ENCODE measurements at regions not wholly inside any gene's neighbourhood (a gene's known extent, or its start where the extent isn't known, plus 50 kb on each side); places are given as distances from the start of the nearest gene placed in this dataset.

- POLR2A ChIA-PET: interaction anchor here (0.6 to 1.6 kb wide), 2 partner anchors 525 to 738 kb away, joined by 3 to 14 read pairs; no protein-coding TSS in a partner anchor
- peaks cover 5% of the 10 kb centered on the region; the same call in 1 of the 3 replicates for H3K9me3 ChIP-seq
- FAIRE-seq (no peak), ATAC-seq (peak; percentile 60 to 71; a peak in 4 of 6 replicates), DNase-seq (ENCODE audit: low read depth in 1 of 2, low spot score in 1 of 2) (peak in 1 of 2 experiments; percentile 52)
- WGBS (ENCODE audit: missing lambda C conversion rate): 49% methylated on average over 7 of the region's 7 CpGs
- peak overlapping the region; percentile 69 to 87 for H3K27ac ChIP-seq
- no peak overlapping the region for H3K4me3 ChIP-seq
- H3K4me2 ChIP-seq: peak overlapping the region; percentile 42
- no peak for TF ChIP-seq RCOR1 (IDR thresholded peaks at IDR 0.05; ENCODE audit: low read depth, low read length)
- TF ChIP-seq POLR2AphosphoS2 (conservative IDR thresholded peaks at IDR 0.05; ENCODE audit: low read length): no peak
- TF ChIP-seq JUNB (IDR thresholded peaks at IDR 0.05): peak; percentile 19
- 0 out of 5 replicates have a peak, but pooled peaks of 1 of the 2 experiments have one; percentile 6 for TF ChIP-seq EP300 (IDR thresholded peaks at IDR 0.05)
- 0 out of 5 replicates have a peak, but pooled peaks of 1 of the 2 experiments have one; percentile 34 for TF ChIP-seq JUN (IDR thresholded peaks at IDR 0.05)
- TF ChIP-seq GATA3 (IDR thresholded peaks at IDR 0.05; ENCODE audit: borderline replicate concordance): peak; percentile 66; the same call in 1 of the 2 replicates
- TF ChIP-seq RAD21 (conservative IDR thresholded peaks at IDR 0.05 in 1 of 2, IDR thresholded peaks at IDR 0.05 in 1 of 2): 0 out of 5 replicates have a peak, but pooled peaks of 1 of the 2 experiments have one; percentile 2
- peaks cover 36% of the 10 kb centered on the region for H3K4me1 ChIP-seq
- CTCF ChIA-PET: interaction anchor here (1.0 to 1.9 kb wide), 2 partner anchors 231 to 738 kb away, joined by 3 to 5 read pairs; no protein-coding TSS in a partner anchor
Measured at GRCh38 chr6:113120582-113121285, 736.4 kb upstream of the MARCKS start.

- TF ChIP-seq ZSCAN20 (CRISPR knock-in tag; IDR thresholded peaks at IDR 0.05) (no peak), POLR2A (IDR thresholded peaks at IDR 0.05; ENCODE audit: low read length) (no peak), NPAS2 (CRISPR knock-in tag; IDR thresholded peaks at IDR 0.05; ENCODE audit: borderline replicate concordance) (no peak)
- 27% methylated on average over 2 of the region's 2 CpGs for WGBS (ENCODE audit: missing lambda C conversion rate)
- Histone ChIP-seq H3K4me3 (no peak overlapping the region), H3K4me1 (peaks cover 36% of the 10 kb centered on the region), H3K27ac (peak overlapping the region; percentile 69 to 87; a peak in 5 of 6 replicates), H3K9me3 (peaks cover 5% of the 10 kb centered on the region; the same call in 1 of the 3 replicates), H3K4me2 (peak overlapping the region; percentile 42)
- CTCF ChIA-PET: interaction anchor here (1.0 to 1.3 kb wide), 2 partner anchors 15 to 756 kb away, joined by 3 to 5 read pairs; no protein-coding TSS in a partner anchor
- POLR2A ChIA-PET: interaction anchor here (1.2 to 1.9 kb wide), 2 partner anchors 291 to 737 kb away, joined by 4 to 9 read pairs; no protein-coding TSS in a partner anchor
- ATAC-seq (no peak), DNase-seq (ENCODE audit: low read depth in 1 of 2, low spot score in 1 of 2) (no peak), FAIRE-seq (no peak)
Measured at GRCh38 chr6:113121571-113121970, 735.6 kb upstream of the MARCKS start.

- DNase-seq (ENCODE audit: low read depth in 1 of 2, low spot score in 1 of 2) (peak; percentile 46 to 83), FAIRE-seq (no peak), ATAC-seq (peak; percentile 97)
- peaks cover 36% of the 10 kb centered on the region for H3K4me1 ChIP-seq
- CTCF ChIA-PET: interaction anchor here (1.0 to 1.5 kb wide), 4 partner anchors 16 to 787 kb away, joined by 3 to 5 read pairs (median 3); no protein-coding TSS in a partner anchor
- H3K9me3 ChIP-seq: peaks cover 5% of the 10 kb centered on the region; the same call in 1 of the 3 replicates
- H3K4me2 ChIP-seq: peak overlapping the region; percentile 42
- POLR2A ChIA-PET: interaction anchor here (1.2 to 1.9 kb wide), 2 partner anchors 291 to 737 kb away, joined by 4 to 9 read pairs; no protein-coding TSS in a partner anchor
- no peak overlapping the region for H3K4me3 ChIP-seq
- WGBS (ENCODE audit: missing lambda C conversion rate): 4% methylated on average over 1 of the region's 1 CpG
- H3K27ac ChIP-seq: peak overlapping the region; percentile 21 to 80; a peak in 5 of 6 replicates
- TF ChIP-seq USF2 (IDR thresholded peaks at IDR 0.05): no peak
- peak; percentile 37 for TF ChIP-seq CTCF (IDR thresholded peaks at IDR 0.05)
- peak; percentile 51 for TF ChIP-seq SMC3 (IDR thresholded peaks at IDR 0.05)
- no peak for TF ChIP-seq NFE2L2 (conservative IDR thresholded peaks at IDR 0.05; ENCODE audit: low read length)
- TF ChIP-seq BCL3 (IDR thresholded peaks at IDR 0.05): no peak
- TF ChIP-seq EP300 (IDR thresholded peaks at IDR 0.05): peak in 1 of 2 experiments; percentile 54; a peak in 1 of 5 replicates
- no peak for TF ChIP-seq FOSL2 (IDR thresholded peaks at IDR 0.05)
- peak; percentile 67 for TF ChIP-seq FOSL2 (CRISPR knock-in tag; IDR thresholded peaks at IDR 0.05)
- TF ChIP-seq RAD21 (conservative IDR thresholded peaks at IDR 0.05 in 1 of 2, IDR thresholded peaks at IDR 0.05 in 1 of 2): peak; percentile 61 to 69
- TF ChIP-seq ELK1 (IDR thresholded peaks at IDR 0.05; ENCODE audit: low read depth, low read length): no peak
- no peak for TF ChIP-seq ZFP36 (IDR thresholded peaks at IDR 0.05; ENCODE audit: borderline replicate concordance, partially characterized antibody)
- no peak for TF ChIP-seq KDM5A (IDR thresholded peaks at IDR 0.05)
- no peak for TF ChIP-seq CHD4 (IDR thresholded peaks at IDR 0.05; ENCODE audit: borderline replicate concordance)
- peak; percentile 56; the same call in 1 of the 2 replicates for TF ChIP-seq MAX (IDR thresholded peaks at IDR 0.05)
- TF ChIP-seq HES2 (IDR thresholded peaks at IDR 0.05): no peak
- TF ChIP-seq ESRRA (IDR thresholded peaks at IDR 0.05; ENCODE audit: borderline replicate concordance, low read length): no peak
- peak; percentile 76; the same call in 1 of the 2 replicates for TF ChIP-seq GATA3 (IDR thresholded peaks at IDR 0.05; ENCODE audit: borderline replicate concordance)
- no peak for TF ChIP-seq TFCP2L1 (CRISPR knock-in tag; IDR thresholded peaks at IDR 0.05)
- TF ChIP-seq ZSCAN20 (CRISPR knock-in tag; IDR thresholded peaks at IDR 0.05): no peak
- peak; percentile 65; the same call in 1 of the 2 replicates for TF ChIP-seq JUNB (IDR thresholded peaks at IDR 0.05)
- TF ChIP-seq EHF (CRISPR knock-in tag; IDR thresholded peaks at IDR 0.05): no peak
- TF ChIP-seq KDM1A (IDR thresholded peaks at IDR 0.05; ENCODE audit: low read depth): no peak
Measured at GRCh38 chr6:113122060-113122459, 735.1 kb upstream of the MARCKS start.

Data from A549 (cell line).